ENCODE measurements at regions not wholly inside any gene's neighbourhood (a gene's known extent, or its start where the extent isn't known, plus 50 kb on each side); places are given as distances from the start of the nearest gene placed in this dataset.

GRCh38 chr12:65525491-65526141 is 247.1 kb downstream of the MSRB3 start:
- H3K27ac Mint-ChIP-seq: peak overlapping the region; percentile 40

DNA sequence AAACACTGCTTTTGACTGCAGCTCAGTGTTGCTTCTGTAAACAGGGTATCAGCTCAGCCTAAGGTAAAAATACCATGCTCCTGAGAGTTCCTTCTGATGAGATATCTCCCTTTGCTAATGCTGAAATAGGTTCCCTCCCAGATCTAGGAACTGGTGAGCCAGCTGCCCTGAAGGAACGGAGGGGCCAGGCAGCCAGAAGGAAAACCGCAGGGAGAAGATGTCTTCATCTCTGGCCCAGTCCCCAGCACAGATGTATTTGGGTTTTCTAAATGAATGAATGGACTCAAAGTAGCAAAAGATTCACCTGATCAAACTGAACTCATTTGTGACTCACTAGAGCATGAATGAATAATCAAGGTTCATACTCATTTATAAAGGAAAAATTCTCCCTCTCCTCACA is 247.8 kb downstream of the MSRB3 start:
- peaks cover 40% of the 10 kb centered on the region for H3K4me1 Mint-ChIP-seq
- no peak for DNase-seq (ENCODE audit: low spot score in 2 of 2, unreplicated experiment in 2 of 2)
- TF ChIP-seq, protein P1, sequence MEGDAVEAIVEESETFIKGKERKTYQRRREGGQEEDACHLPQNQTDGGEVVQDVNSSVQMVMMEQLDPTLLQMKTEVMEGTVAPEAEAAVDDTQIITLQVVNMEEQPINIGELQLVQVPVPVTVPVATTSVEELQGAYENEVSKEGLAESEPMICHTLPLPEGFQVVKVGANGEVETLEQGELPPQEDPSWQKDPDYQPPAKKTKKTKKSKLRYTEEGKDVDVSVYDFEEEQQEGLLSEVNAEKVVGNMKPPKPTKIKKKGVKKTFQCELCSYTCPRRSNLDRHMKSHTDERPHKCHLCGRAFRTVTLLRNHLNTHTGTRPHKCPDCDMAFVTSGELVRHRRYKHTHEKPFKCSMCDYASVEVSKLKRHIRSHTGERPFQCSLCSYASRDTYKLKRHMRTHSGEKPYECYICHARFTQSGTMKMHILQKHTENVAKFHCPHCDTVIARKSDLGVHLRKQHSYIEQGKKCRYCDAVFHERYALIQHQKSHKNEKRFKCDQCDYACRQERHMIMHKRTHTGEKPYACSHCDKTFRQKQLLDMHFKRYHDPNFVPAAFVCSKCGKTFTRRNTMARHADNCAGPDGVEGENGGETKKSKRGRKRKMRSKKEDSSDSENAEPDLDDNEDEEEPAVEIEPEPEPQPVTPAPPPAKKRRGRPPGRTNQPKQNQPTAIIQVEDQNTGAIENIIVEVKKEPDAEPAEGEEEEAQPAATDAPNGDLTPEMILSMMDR (IDR thresholded peaks at IDR 0.05; ENCODE audit: unreplicated experiment): no peak
- peaks cover 6% of the 10 kb centered on the region for H3K9me3 Mint-ChIP-seq
- H3K36me3 Mint-ChIP-seq: no peaks in the 10 kb centered on the region
- no peak overlapping the region for H3K4me3 Mint-ChIP-seq
- no peaks in the 10 kb centered on the region for H3K27me3 Mint-ChIP-seq (ENCODE audit: low read depth)
- H3K27ac Mint-ChIP-seq: no peak overlapping the region

More at GRCh38 chr12:65525491-65526141, 247.1 kb downstream of the MSRB3 start:
- no peak for DNase-seq (ENCODE audit: low spot score in 2 of 2, unreplicated experiment in 2 of 2)
- TF ChIP-seq, protein P1 (IDR thresholded peaks at IDR 0.05; ENCODE audit: unreplicated experiment): no peak
- Mint-ChIP-seq H3K4me1 (peaks cover 41% of the 10 kb centered on the region), H3K36me3 (no peaks in the 10 kb centered on the region), H3K9me3 (peaks cover 6% of the 10 kb centered on the region), H3K4me3 (no peak overlapping the region), H3K27me3 (ENCODE audit: low read depth) (no peaks in the 10 kb centered on the region)

- Mint-ChIP-seq H3K36me3 (no peaks in the 10 kb centered on the region), H3K27ac (no peak overlapping the region), H3K4me1 (peaks cover 47% of the 10 kb centered on the region), H3K9me3 (peaks cover 6% of the 10 kb centered on the region), H3K4me3 (no peak overlapping the region), H3K27me3 (ENCODE audit: low read depth) (no peaks in the 10 kb centered on the region)
- TF ChIP-seq, protein P1 (IDR thresholded peaks at IDR 0.05; ENCODE audit: unreplicated experiment): no peak
- no peak for DNase-seq (ENCODE audit: low spot score in 2 of 2, unreplicated experiment in 2 of 2)
These were observed 249.6 kb downstream of the MSRB3 start for GRCh38 chr12:65528127-65528526.

DNA sequence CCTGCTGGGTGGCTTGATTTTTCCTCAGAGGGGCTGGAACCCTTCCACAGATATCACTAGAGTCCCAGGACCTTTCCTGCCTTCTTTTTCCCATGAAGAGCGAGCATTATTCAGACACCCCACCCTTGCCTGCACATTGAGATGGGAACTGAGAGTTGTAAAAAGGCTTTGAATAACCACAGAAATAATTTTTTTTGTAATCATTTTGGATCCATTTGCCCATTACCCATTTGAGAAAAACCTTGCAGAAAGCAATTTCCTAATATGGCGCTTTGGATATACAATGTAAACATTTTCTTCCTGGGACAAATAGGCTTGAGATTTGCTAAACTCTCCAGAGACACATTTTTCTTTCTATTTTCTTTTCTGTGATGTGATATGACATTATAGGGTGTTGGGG is 250.6 kb downstream of the MSRB3 start:
- H3K27me3 Mint-ChIP-seq (ENCODE audit: low read depth): no peaks in the 10 kb centered on the region
- no peaks in the 10 kb centered on the region for H3K36me3 Mint-ChIP-seq
- peaks cover 47% of the 10 kb centered on the region for H3K4me1 Mint-ChIP-seq
- TF ChIP-seq, protein P1 (IDR thresholded peaks at IDR 0.05; ENCODE audit: unreplicated experiment): no peak
- H3K27ac Mint-ChIP-seq: no peak overlapping the region
- peaks cover 6% of the 10 kb centered on the region for H3K9me3 Mint-ChIP-seq
- no peak overlapping the region for H3K4me3 Mint-ChIP-seq
- no peak for DNase-seq (ENCODE audit: low spot score in 2 of 2, unreplicated experiment in 2 of 2)

GRCh38 chr12:65529771-65530435 is 251.4 kb downstream of the MSRB3 start:
- Mint-ChIP-seq H3K4me1 (peaks cover 51% of the 10 kb centered on the region), H3K9me3 (peaks cover 6% of the 10 kb centered on the region), H3K36me3 (no peaks in the 10 kb centered on the region), H3K27me3 (ENCODE audit: low read depth) (no peaks in the 10 kb centered on the region), H3K4me3 (no peak overlapping the region), H3K27ac (peak overlapping the region; percentile 43)
- DNase-seq (ENCODE audit: low spot score in 2 of 2, unreplicated experiment in 2 of 2): no peak
- TF ChIP-seq, protein P1 (IDR thresholded peaks at IDR 0.05; ENCODE audit: unreplicated experiment): no peak

All from mesothelial cell of epicardium (in vitro differentiated cells).